Bone marrow (tissue), 2 donors: ENCODE measurements at regions not wholly inside any gene's neighbourhood (a gene's known extent, or its start where the extent isn't known, plus 50 kb on each side); places are given as distances from the start of the nearest gene placed in this dataset.
A peak's percentile ranks its signal among the peaks of the same experiment; 100 is the strongest.

Source experiments
- DNase-seq, 2 donors: peaks; one replicate each; lab custom pipeline; 2025; lab: John Stamatoyannopoulos, UW

DNA sequence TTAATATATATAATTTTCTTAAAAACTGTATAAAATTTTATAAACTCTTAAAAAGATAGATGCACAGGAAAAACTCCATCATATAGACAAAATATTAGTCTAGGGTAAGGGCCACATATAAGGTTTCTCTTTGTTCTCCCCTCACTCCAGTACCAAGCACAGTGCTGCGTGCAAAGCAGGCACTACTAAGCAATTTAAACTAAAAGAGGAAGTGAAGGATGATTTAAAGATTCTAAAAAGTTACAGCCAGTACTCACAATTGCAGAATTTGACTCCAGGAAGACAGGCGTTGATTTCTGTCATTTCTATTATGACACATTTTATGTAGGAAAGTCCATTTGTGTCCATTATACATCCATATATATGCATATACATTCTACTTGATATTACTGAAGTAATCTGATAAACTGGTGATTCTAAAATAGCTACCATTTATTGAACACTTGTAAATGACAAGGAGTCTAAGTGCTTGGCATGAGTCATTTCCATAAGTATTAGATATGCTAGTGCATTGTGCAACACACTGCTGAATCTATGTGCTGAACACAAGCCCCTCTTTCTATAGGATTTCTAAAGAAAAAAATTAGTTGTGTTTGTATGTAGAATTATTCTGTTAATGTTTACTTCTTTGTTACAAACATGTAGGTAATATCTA is 785.5 kb upstream of the ARRDC4 start:
- DNase-seq = no peak

- DNase-seq = no peak
Observed at GRCh38 chr15:97177151-97177577, 783.3 kb upstream of the ARRDC4 start.

DNA sequence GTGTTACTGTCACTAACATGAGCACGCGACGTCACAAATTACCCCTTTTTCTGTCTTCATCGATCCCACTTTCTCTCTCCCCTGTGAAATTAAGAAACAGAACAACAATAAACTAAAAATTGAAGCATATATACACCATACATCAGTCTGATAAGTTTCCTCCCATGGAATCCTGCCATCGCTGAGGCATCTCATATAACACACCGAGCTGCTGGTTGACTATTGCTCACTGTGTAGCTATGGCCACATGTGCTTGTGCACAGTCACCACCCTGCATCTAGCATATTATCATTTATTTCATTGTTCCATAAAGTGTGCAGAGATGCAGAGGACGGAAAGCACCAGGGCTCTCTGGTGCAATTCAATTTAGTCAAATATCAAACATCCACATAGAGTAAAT is 777.9 kb upstream of the ARRDC4 start:
- DNase-seq = no peak

- no peak for DNase-seq
Observed at GRCh38 chr15:97189162-97189780, 771.2 kb upstream of the ARRDC4 start.

DNA sequence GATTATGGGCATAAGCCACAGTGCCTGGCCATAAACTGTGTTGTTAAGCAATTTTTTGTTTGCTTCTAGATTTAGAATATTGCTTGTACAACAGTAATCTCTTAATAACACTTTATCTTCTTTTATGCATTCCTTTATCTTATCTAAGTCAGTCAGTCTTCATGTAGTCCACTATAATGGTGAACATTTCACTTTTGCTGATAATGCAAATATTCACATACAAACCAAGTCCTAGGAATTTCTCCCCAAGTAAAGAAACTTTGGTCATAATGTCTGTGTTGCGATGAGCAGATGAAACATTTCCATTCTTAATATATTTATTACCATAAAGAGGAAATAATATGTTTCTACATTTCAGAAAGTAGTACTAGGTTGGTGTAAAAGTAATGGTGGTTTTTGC is 765.8 kb upstream of the ARRDC4 start:
- DNase-seq = no peak

GRCh38 chr15:97196048-97197014 is 764.2 kb upstream of the ARRDC4 start:
- no peak for DNase-seq

DNA sequence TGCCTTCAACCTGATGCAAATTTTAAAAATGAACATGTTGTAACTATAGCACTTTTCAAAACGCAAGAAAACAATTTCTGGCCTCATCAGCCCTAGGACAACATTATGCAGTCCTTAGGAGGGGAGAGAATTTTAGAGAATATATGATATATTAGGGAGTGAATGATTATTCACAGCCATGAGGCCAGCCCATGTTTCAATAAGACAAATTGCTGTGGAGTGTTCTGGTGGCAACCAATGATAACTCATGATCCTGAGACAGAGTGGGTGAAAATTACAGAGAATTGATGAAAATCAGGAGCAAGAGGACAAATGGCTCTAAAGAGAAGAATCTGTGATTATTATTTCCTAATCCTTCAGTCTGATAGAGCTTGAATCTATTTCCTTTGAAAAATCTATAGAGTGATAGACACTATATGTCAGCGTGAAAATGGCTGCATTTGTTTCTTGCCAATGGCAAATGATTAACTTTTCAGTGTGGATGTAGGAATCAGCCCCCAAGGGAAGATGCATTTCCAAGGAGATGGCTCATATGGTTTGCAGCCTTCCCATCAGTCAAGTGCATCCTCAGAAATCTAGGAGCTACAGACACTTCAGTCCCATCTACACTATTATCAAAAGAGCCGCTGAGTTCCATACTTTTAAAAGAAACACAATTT is 761.0 kb upstream of the ARRDC4 start:
- DNase-seq = no peak

DNA sequence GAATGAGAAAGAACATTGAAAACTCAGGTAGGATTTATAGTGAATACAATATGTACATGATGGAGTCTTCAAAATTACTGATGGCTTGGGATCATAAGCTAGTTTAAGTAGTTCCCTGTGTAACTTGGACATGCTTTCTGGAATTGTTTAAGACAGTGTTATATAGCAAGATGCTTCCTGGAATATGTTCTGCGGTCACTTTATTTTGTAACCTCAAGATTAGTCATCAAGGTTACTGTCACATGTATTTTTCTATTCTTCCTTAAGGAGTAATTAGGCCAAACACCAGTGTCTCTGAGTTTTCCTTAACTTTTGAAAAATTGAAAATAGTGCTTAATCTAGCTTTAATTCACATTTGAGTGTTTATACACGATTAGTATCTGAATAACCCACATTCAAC is 760.3 kb upstream of the ARRDC4 start:
- DNase-seq = no peak

- no peak for DNase-seq
Observed at GRCh38 chr15:97210277-97210676, 750.2 kb upstream of the ARRDC4 start.

- DNase-seq = no peak
Observed at GRCh38 chr15:97215629-97216028, 744.9 kb upstream of the ARRDC4 start.

DNA sequence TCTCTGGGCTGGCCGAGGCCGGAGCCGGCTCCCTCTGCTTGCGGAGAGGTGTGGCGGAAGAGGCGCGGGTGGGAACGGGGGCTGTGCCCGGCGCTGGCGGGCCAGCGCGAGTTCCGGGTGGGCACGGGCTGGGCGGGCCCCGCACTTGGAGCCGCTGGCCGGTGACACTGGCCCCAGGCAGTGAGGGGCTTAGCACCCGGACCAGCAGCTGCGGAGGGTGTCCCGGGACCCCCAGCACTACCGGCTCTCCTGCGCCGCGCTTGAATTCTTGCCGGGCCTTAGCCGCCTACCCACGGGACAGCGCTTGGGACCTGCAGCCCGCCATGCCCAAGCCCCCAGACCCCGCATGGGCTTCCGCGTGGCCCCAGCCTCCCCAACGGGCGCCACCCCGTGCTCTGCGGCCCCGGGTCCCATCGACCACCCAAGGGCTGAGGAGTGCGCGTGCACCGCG is 736.3 kb upstream of the ARRDC4 start:
- no peak for DNase-seq

- DNase-seq = peak in 1 of 2 donors; percentile 4
Observed at GRCh38 chr15:97234851-97235610, 725.5 kb upstream of the ARRDC4 start.

- DNase-seq = no peak
Observed at GRCh38 chr15:97235611-97235985, 724.9 kb upstream of the ARRDC4 start.

GRCh38 chr15:97236140-97236539 is 724.4 kb upstream of the ARRDC4 start:
- DNase-seq = no peak

DNA sequence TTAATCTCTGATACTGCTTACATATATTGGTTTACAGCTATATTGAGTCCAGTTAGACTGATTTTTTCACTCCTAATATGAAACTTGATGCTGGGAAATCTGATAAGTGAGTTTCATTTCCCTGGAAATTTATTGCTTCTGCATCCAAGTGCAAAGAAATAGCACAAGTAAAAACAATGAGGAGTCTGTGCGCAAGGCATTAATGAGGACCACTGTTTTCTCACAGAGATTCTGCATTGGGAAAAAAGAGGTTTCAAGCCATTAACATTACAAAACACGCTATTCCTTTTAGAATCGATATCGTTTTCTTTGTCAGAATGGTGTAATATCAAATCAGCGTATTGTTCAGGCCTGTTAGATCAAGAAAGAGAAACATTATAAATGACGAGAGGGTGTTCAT is 723.3 kb upstream of the ARRDC4 start:
- DNase-seq = no peak

DNA sequence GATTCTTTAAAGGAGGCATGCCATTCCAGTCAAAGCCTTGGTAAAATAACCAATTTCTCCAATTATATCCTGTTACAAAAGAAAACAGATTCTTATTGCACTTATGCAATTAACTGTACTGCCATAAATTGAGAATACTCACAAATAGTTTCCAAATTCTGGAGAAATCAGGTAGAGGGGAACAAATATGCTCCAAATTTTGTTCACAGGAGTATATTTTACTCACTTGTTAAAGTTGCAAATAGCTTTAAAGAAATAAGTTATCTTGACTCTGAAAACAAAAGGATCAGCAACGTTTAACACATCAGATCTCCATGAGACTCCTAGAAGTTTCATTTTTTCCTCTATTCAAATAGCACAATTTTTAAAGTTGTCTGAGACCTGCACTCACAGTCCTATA is 712.1 kb upstream of the ARRDC4 start:
- no peak for DNase-seq

GRCh38 chr15:97259943-97260342 is 700.6 kb upstream of the ARRDC4 start:
- no peak for DNase-seq

DNA sequence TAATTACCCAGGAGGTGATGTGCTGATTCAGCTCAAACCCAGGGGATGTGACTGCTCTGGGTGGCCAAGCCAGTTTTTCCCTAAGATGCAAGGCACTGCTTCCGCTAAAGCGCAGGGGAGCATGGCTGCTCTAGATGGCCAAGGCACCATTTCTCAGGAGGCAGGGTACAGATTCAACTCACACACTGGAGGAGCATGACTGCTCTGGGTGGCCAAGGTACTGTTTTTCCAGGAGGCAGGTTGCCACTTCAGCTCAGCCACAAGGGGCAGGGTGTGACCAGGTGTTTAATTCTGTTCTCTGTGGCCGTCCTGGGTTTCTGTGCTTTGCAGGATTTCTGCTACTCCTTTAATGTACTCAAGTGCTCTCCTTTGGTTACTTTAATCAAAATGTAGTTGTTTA is 659.3 kb upstream of the ARRDC4 start:
- DNase-seq = no peak

DNA sequence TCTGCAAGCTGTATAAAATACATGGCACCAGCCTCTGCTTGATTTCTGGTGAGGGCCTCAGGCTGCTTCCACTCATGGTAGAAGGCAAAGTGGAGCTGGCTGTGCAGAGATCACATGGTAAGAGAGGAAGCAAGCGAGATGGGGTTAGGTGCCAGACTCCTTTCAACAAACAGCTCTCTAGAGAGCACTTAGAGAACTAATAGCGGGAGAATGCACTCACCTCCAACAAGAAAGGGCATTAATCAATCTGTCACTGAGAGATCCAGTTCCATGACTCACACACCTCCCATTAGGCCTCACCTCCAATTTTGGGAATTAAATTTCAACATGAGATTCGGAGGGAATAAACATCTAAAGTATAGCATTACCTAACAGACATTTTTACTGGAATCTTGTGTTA is 644.1 kb upstream of the ARRDC4 start:
- DNase-seq = no peak

- no peak for DNase-seq
Observed at GRCh38 chr15:97317163-97317562, 643.3 kb upstream of the ARRDC4 start.

DNA sequence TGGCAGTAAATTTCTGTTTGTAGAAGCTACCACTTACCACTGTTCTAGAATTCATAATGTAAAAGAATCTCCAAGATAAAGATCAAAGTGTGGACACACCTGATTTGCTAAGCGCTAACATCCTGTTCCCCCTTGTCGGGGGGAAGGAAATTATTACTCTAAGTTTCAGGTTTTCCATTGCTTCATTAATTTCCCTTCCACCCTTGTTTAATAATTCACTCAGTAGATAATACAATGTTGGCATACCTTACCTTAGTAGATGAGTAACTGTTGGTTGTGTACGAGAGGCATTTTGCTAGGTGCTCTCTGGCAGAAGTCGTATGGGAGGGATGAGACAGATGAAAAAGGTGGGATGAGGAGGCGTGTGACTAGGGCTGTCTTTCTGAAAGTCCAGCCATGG is 641.2 kb upstream of the ARRDC4 start:
- no peak for DNase-seq

DNA sequence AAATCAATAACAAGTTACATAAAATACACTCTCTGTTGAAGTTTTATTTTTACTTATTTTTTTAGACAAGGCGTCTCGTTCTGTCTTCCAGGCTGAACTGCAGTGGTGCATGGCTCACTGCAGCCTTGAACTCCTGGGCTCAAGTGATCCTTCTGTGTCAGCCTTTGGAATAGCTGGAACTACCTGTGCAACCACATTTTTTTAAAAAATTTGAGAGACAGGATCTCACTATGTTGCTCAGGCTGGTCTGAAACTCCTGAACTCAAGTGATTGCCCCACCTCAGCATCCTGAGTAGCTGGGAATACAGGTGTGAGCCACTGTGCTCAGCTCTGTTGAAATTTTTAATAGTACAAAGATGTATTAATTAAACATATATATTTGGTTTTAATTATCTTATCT is 614.3 kb upstream of the ARRDC4 start:
- no peak for DNase-seq
